SJCRH30 (cell line): ENCODE measurements at regions not wholly inside any gene's neighbourhood (a gene's known extent, or its start where the extent isn't known, plus 50 kb on each side); places are given as distances from the start of the nearest gene placed in this dataset.
"Not testable (repeated sequence)": the region's sequence is repeated elsewhere in the genome, so short reads cannot be mapped to it uniquely, and the experiment has no call there.

Experiments used
- DNase-seq, 2 experiments: peaks; one replicate each; pipeline ENCODE4 v3.0.0-alpha.2; 2015 to 2020
- H3K27ac ChIP-seq: fragments of 250-450 bp; sonication (Bioruptor Pico); 2 replicates; pipeline ENCODE4 v1.5.1; 2020; ENCODE audit warnings: mild to moderate bottlenecking, moderate library complexity
- H3K27me3 ChIP-seq: fragments of 250-450 bp; sonication (Bioruptor Pico); 2 replicates; pipeline ENCODE4 v1.5.1; 2020; ENCODE audit warnings: mild to moderate bottlenecking, moderate library complexity
- H3K36me3 ChIP-seq: fragments of 250-450 bp; sonication (Bioruptor Pico); 2 replicates; pipeline ENCODE4 v1.5.1; 2020; ENCODE audit warnings: mild to moderate bottlenecking, moderate library complexity
- H3K4me1 ChIP-seq: fragments of 250-450 bp; sonication (Bioruptor Pico); 2 replicates; pipeline ENCODE4 v1.5.1; 2020; ENCODE audit warnings: mild to moderate bottlenecking, moderate library complexity
- H3K4me3 ChIP-seq: fragments of 250-450 bp; sonication (Bioruptor Pico); 2 replicates; pipeline ENCODE4 v1.5.1; 2020; ENCODE audit warnings: mild to moderate bottlenecking, moderate library complexity
- H3K9me3 ChIP-seq: fragments of 250-450 bp; sonication (Bioruptor Pico); replicated peaks from 2 replicates; pipeline ENCODE4 v1.5.1; 2020; ENCODE audit warnings: mild to moderate bottlenecking, moderate library complexity

DNA sequence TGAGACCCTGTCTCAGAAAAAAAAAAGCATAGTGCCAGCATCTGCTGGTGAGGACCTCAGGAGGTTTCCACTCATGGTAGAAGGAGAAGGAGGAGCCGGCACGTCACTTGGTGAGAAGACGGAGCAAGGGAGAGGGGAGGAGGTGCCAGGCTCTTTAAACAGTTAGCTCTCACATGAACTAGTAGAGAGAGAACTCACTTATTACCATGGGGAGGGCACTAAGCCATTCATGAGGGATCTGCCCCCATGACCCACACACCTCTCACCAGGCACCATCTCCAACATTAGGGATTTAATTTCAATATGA is 62.9 kb upstream of the VKORC1L1 start:
- Histone ChIP-seq H3K27ac (no peak overlapping the region), H3K9me3 (no peaks in the 10 kb centered on the region), H3K4me3 (no peak overlapping the region), H3K36me3 (no peaks in the 10 kb centered on the region), H3K4me1 (no peaks in the 10 kb centered on the region), H3K27me3 (no peaks in the 10 kb centered on the region)
- no peak for DNase-seq

DNA sequence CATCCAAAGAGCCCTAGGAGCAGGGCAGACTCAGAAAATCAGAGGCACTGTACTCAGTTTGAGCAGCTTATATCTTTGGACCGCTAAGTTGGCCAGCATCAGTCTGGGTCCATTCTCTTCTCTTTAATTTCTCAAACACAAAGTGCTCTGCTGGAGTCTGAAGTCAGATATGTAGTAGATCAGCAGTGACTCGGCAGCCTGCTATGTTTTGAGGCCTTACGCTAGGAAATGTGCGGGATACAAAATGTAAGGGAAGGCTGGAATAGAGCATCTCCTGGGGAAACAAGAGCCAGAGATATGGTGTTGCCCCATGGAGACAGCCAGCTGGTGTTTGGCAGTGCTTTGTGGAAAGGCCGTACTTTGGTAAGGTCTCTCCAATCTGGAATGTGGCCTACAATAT is 60.6 kb upstream of the VKORC1L1 start:
- Histone ChIP-seq H3K36me3 (no peaks in the 10 kb centered on the region), H3K4me3 (no peak overlapping the region), H3K27me3 (no peaks in the 10 kb centered on the region), H3K9me3 (no peaks in the 10 kb centered on the region), H3K4me1 (no peaks in the 10 kb centered on the region), H3K27ac (no peak overlapping the region)
- DNase-seq: no peak

DNA sequence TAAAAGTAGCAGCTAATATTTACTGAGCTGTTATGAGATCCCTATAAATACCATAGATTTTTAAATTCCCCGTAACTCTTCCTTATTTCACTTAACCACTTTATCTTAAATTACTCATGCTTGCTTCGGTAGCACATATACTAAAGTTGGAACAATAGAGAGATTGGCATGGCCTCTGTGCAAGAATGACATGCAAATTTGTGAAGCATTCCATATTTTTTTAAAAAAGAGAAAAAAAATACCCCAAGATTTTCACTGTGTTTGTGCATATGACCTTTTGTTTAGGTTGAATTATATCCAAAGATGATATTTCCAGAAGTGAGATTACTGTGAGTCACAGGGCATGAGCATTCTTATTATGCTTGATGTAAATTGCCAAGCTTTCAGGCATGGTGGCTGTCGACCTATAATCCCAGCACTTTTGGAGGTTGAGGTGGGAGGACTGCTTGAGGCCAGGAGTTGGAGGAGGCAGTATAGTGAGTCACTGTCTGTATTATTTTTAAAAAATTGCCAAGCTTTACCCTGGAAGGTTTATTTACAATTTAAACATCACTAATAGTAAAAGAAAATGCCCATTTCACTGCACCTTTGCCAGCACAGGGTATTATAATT is 58.2 kb upstream of the VKORC1L1 start:
- H3K9me3 ChIP-seq, H3K27me3 ChIP-seq, H3K27ac ChIP-seq, H3K4me1 ChIP-seq, DNase-seq, H3K4me3 ChIP-seq, H3K36me3 ChIP-seq: not testable (repeated sequence)

DNA sequence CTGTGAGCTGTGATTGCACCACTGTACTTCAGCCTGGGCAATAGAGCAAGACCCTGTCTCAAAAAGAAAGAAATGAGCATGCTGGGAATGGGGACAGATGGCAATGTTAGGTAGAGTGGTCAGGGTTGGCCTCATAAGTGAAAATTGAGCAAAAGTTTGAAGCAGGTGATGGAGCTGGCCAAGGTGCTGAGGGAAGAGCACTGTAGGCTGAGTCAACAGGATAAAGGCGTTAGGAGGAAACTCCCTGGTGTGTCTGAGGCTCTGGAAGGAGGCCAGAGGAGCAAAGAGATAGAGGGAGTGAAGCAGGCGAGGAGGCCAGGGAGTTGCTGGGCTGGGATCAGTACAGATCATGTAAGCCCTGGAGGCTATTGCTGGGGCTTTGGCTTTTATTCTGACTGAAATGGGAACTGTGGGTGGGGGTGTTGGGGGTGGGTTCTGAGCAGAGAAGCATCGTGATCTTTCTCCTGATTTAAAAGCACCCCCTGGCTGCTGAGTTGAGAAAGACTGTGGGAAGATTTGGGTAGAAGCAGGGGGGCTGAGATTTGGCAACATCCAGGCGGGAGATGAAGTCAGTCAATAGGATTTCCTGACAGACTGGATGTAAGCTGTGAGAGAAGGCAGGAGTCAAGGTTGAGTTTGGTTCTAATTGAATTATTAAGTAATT is 52.5 kb upstream of the VKORC1L1 start:
- H3K27ac ChIP-seq: no peak overlapping the region
- no peaks in the 10 kb centered on the region for H3K36me3 ChIP-seq
- no peaks in the 10 kb centered on the region for H3K27me3 ChIP-seq
- H3K4me1 ChIP-seq: no peaks in the 10 kb centered on the region
- no peak overlapping the region for H3K4me3 ChIP-seq
- H3K9me3 ChIP-seq: no peaks in the 10 kb centered on the region
- no peak for DNase-seq
